WTC11 (cell line): ENCODE measurements at regions not wholly inside any gene's neighbourhood (a gene's known extent, or its start where the extent isn't known, plus 50 kb on each side); places are given as distances from the start of the nearest gene placed in this dataset.

Source experiments
- ATAC-seq: fragments of 200-7000 bp; cut with Tn5 transposase; 2 replicates; pipeline ENCODE4 v1.10.0; 2021; ENCODE audit warnings: mild to moderate bottlenecking, moderate library complexity
- CTCF ChIA-PET: fragments of 300-600 bp; sonication (Branson Sonifier 250); formaldehyde crosslinking; loops from one replicate; lab custom pipeline; 2021; ENCODE audit warnings: antibody characterized with exemption; lab: Charles Lee
- POLR2A ChIA-PET: fragments of 350-600 bp; sonication (Branson Sonifier 250); formaldehyde crosslinking; loops from one replicate; lab custom pipeline; 2021; ENCODE audit warnings: antibody characterized with exemption; lab: Charles Lee
- DNase-seq: peaks from one replicate; pipeline ENCODE4 v3.0.0; 2021; ENCODE audit warnings: low spot score
- H3K27ac Mint-ChIP-seq: 2 replicates; pipeline ENCODE4 v1.8.0; 2021; ENCODE audit warnings: mixed read lengths
- H3K27me3 Mint-ChIP-seq: 2 replicates; pipeline ENCODE4 v1.8.0; 2021; ENCODE audit warnings: low read depth, mild to moderate bottlenecking, moderate library complexity, mixed read lengths
- H3K36me3 Mint-ChIP-seq: 2 replicates; pipeline ENCODE4 v1.8.0; 2021; ENCODE audit warnings: mixed read lengths
- H3K4me1 Mint-ChIP-seq: 2 replicates; pipeline ENCODE4 v1.8.0; 2022; ENCODE audit warnings: mixed read lengths
- H3K4me3 Mint-ChIP-seq: 2 replicates; pipeline ENCODE4 v1.8.0; 2021; ENCODE audit warnings: mild to moderate bottlenecking, moderate library complexity, mixed read lengths
- H3K9me3 Mint-ChIP-seq: 2 replicates; pipeline ENCODE4 v1.8.0; 2021; ENCODE audit warnings: mixed read lengths
- ESRRA ChIP-seq: sonication (generic); formaldehyde crosslinking; IDR thresholded peaks from 2 replicates; pipeline ENCODE4 v1.8.1; 2022; ENCODE audit warnings: mild to moderate bottlenecking, missing genetic modification reagents, borderline replicate concordance
- GTF2I ChIP-seq: fragments of 250-450 bp; sonication (Bioruptor Pico); conservative IDR thresholded peaks from 2 replicates; pipeline ENCODE4 v1.4.0; 2021; ENCODE audit warnings: mild to moderate bottlenecking
- HMGA2 ChIP-seq: fragments of 250-450 bp; sonication (Bioruptor Pico); IDR thresholded peaks from 2 replicates; pipeline ENCODE4 v1.4.0; 2021; ENCODE audit warnings: mild to moderate bottlenecking, moderate library complexity
- JAZF1 ChIP-seq: fragments of 250-450 bp; sonication (Bioruptor Pico); IDR thresholded peaks from 2 replicates; pipeline ENCODE4 v1.9.0; 2021; ENCODE audit warnings: moderate library complexity, mild to moderate bottlenecking, inconsistent platforms
- MYBL2 ChIP-seq: sonication (generic); formaldehyde crosslinking; IDR thresholded peaks from 2 replicates; pipeline ENCODE4 v1.8.1; 2023; ENCODE audit warnings: mild to moderate bottlenecking, moderate library complexity, missing genetic modification reagents
- NFYB ChIP-seq: sonication (generic); formaldehyde crosslinking; conservative IDR thresholded peaks from 2 replicates; pipeline ENCODE4 v1.8.0; 2022; ENCODE audit warnings: low read depth, missing genetic modification reagents
- NR2C2 ChIP-seq: sonication (generic); formaldehyde crosslinking; IDR thresholded peaks from 2 replicates; pipeline ENCODE4 v1.8.0; 2022; ENCODE audit warnings: mild to moderate bottlenecking, missing genetic modification reagents
- NR3C1 ChIP-seq: sonication (generic); formaldehyde crosslinking; conservative IDR thresholded peaks from 2 replicates; pipeline ENCODE4 v1.8.1; 2023; ENCODE audit warnings: low read depth, mild to moderate bottlenecking, missing genetic modification reagents
- PRRX2 ChIP-seq: fragments of 250-450 bp; sonication (Bioruptor Pico); IDR thresholded peaks from 2 replicates; pipeline ENCODE4 v1.8.0; 2021; ENCODE audit warnings: mild to moderate bottlenecking
- RELA ChIP-seq: sonication (generic); formaldehyde crosslinking; IDR thresholded peaks from 2 replicates; pipeline ENCODE4 v1.8.1; 2022; ENCODE audit warnings: missing genetic modification reagents, mild to moderate bottlenecking, borderline replicate concordance
- ZNF138 ChIP-seq: sonication (generic); formaldehyde crosslinking; conservative IDR thresholded peaks from 2 replicates; pipeline ENCODE4 v1.8.1; 2022; ENCODE audit warnings: mild to moderate bottlenecking, moderate library complexity, missing genetic modification reagents
- ZNF317 ChIP-seq: sonication (generic); formaldehyde crosslinking; IDR thresholded peaks from 2 replicates; pipeline ENCODE4 v1.8.1; 2023; ENCODE audit warnings: low read depth, mild to moderate bottlenecking, moderate library complexity, missing genetic modification reagents, borderline replicate concordance
- TF ChIP-seq, protein P1 (sequence below): fragments of 250-450 bp; sonication (Bioruptor Pico); IDR thresholded peaks from 2 replicates; pipeline ENCODE4 v1.9.0; 2021; ENCODE audit warnings: mild to moderate bottlenecking
- TF ChIP-seq, protein P2 (sequence below): fragments of 250-450 bp; sonication (Bioruptor Pico); conservative IDR thresholded peaks from 2 replicates; pipeline ENCODE4 v1.9.0; 2021; ENCODE audit warnings: mild to moderate bottlenecking
- TF ChIP-seq, protein P3 (sequence below): sonication (generic); formaldehyde crosslinking; conservative IDR thresholded peaks from 2 replicates; pipeline ENCODE4 v1.8.1; 2022; ENCODE audit warnings: mild to moderate bottlenecking, missing genetic modification reagents
- TF ChIP-seq, protein P4 (sequence below): fragments of 200-600 bp; IDR thresholded peaks from 2 replicates; pipeline ENCODE4 v1.8.0; 2022; ENCODE audit warnings: antibody characterized with exemption
- TF ChIP-seq, protein P5 (sequence below): sonication (generic); formaldehyde crosslinking; IDR thresholded peaks from 2 replicates; pipeline ENCODE4 v1.8.1; 2023; ENCODE audit warnings: mild to moderate bottlenecking, moderate library complexity, missing genetic modification reagents
- TF ChIP-seq, protein P6 (sequence below): sonication (generic); formaldehyde crosslinking; IDR thresholded peaks from 2 replicates; pipeline ENCODE4 v1.8.1; 2023; ENCODE audit warnings: mild to moderate bottlenecking, missing genetic modification reagents, moderate library complexity

DNA sequence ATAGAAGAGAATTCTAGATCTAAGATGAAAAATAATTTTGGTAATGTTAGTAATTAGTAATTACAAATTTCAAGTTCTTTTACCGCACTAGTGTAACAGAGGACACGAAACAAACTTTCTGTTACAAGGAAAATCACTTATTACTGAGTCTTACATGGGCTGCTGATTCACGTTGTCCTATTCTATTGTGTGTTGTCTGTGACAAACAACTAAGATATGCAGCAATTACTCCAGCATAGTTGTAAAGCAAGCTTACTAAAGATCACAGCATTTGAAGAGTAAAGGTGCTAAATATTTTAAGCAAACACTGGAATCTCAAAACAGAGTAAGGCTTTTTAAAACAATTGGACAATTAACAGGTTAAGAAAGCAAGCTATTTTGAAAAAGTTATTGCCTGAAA is 502.3 kb downstream of the KCNT2 start:
- Mint-ChIP-seq H3K36me3 (peaks cover 44% of the 10 kb centered on the region), H3K27me3 (no peaks in the 10 kb centered on the region; the same call in 1 of the 2 replicates), H3K4me3 (no peak overlapping the region), H3K4me1 (peaks cover 29% of the 10 kb centered on the region), H3K27ac (no peak overlapping the region), H3K9me3 (peaks cover 55% of the 10 kb centered on the region)
- CTCF ChIA-PET: no interaction called here
- POLR2A ChIA-PET: no interaction called here
- no peak for TF ChIP-seq HMGA2 (CRISPR knock-in tag)
- TF ChIP-seq NR3C1 (CRISPR knock-in tag): no peak
- TF ChIP-seq, protein P1, sequence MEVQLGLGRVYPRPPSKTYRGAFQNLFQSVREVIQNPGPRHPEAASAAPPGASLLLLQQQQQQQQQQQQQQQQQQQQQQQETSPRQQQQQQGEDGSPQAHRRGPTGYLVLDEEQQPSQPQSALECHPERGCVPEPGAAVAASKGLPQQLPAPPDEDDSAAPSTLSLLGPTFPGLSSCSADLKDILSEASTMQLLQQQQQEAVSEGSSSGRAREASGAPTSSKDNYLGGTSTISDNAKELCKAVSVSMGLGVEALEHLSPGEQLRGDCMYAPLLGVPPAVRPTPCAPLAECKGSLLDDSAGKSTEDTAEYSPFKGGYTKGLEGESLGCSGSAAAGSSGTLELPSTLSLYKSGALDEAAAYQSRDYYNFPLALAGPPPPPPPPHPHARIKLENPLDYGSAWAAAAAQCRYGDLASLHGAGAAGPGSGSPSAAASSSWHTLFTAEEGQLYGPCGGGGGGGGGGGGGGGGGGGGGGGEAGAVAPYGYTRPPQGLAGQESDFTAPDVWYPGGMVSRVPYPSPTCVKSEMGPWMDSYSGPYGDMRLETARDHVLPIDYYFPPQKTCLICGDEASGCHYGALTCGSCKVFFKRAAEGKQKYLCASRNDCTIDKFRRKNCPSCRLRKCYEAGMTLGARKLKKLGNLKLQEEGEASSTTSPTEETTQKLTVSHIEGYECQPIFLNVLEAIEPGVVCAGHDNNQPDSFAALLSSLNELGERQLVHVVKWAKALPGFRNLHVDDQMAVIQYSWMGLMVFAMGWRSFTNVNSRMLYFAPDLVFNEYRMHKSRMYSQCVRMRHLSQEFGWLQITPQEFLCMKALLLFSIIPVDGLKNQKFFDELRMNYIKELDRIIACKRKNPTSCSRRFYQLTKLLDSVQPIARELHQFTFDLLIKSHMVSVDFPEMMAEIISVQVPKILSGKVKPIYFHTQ: no peak
- TF ChIP-seq JAZF1 (CRISPR knock-in tag): no peak
- no peak for TF ChIP-seq NFYB (CRISPR knock-in tag)
- no peak for TF ChIP-seq ZNF317 (CRISPR knock-in tag)
- TF ChIP-seq, protein P2, sequence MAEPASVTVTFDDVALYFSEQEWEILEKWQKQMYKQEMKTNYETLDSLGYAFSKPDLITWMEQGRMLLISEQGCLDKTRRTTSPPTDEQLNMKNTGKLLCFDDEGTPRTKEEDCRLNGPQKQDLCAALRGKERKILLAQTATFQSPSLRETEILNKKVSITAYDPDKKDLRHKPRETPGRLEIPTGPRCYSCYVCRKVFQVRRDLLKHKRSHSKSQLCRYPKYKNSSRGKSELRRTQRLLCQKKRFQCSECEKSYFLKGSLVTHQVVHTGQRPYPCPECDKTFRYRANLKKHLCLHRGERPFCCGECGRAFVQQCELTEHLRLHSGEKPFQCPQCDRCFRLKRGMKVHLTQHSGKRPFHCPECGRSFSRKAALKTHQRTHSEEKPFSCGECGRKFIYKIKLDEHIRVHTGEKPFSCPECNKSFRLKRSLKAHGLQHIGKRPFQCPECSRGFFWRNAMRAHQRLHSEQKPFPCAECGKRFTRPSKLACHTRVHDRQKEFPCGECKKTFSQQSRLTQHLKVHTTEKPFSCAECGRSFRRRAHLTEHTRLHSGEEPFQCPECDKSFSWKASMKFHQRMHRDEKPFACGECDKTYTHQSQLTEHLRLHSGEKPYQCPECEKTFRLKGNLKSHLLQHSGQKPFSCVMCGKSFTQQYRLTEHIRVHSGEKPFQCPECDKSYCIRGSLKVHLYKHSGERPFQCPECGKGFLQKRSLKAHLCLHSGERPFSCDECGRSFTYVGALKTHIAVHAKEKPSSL (CRISPR knock-in tag): no peak
- TF ChIP-seq MYBL2 (CRISPR knock-in tag): no peak
- TF ChIP-seq, protein P3, sequence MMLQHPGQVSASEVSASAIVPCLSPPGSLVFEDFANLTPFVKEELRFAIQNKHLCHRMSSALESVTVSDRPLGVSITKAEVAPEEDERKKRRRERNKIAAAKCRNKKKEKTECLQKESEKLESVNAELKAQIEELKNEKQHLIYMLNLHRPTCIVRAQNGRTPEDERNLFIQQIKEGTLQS (CRISPR knock-in tag): no peak
- TF ChIP-seq, protein P4, sequence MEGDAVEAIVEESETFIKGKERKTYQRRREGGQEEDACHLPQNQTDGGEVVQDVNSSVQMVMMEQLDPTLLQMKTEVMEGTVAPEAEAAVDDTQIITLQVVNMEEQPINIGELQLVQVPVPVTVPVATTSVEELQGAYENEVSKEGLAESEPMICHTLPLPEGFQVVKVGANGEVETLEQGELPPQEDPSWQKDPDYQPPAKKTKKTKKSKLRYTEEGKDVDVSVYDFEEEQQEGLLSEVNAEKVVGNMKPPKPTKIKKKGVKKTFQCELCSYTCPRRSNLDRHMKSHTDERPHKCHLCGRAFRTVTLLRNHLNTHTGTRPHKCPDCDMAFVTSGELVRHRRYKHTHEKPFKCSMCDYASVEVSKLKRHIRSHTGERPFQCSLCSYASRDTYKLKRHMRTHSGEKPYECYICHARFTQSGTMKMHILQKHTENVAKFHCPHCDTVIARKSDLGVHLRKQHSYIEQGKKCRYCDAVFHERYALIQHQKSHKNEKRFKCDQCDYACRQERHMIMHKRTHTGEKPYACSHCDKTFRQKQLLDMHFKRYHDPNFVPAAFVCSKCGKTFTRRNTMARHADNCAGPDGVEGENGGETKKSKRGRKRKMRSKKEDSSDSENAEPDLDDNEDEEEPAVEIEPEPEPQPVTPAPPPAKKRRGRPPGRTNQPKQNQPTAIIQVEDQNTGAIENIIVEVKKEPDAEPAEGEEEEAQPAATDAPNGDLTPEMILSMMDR: no peak
- TF ChIP-seq PRRX2 (CRISPR knock-in tag): no peak
- TF ChIP-seq GTF2I (CRISPR knock-in tag): no peak
- no peak for TF ChIP-seq RELA
- TF ChIP-seq NR2C2 (CRISPR knock-in tag): no peak
- TF ChIP-seq, protein P5, sequence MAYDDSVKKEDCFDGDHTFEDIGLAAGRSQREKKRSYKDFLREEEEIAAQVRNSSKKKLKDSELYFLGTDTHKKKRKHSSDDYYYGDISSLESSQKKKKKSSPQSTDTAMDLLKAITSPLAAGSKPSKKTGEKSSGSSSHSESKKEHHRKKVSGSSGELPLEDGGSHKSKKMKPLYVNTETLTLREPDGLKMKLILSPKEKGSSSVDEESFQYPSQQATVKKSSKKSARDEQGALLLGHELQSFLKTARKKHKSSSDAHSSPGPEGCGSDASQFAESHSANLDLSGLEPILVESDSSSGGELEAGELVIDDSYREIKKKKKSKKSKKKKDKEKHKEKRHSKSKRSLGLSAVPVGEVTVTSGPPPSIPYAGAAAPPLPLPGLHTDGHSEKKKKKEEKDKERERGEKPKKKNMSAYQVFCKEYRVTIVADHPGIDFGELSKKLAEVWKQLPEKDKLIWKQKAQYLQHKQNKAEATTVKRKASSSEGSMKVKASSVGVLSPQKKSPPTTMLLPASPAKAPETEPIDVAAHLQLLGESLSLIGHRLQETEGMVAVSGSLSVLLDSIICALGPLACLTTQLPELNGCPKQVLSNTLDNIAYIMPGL (CRISPR knock-in tag): no peak
- TF ChIP-seq ZNF138: no peak
- no peak for TF ChIP-seq ESRRA (CRISPR knock-in tag)
- TF ChIP-seq, protein P6, sequence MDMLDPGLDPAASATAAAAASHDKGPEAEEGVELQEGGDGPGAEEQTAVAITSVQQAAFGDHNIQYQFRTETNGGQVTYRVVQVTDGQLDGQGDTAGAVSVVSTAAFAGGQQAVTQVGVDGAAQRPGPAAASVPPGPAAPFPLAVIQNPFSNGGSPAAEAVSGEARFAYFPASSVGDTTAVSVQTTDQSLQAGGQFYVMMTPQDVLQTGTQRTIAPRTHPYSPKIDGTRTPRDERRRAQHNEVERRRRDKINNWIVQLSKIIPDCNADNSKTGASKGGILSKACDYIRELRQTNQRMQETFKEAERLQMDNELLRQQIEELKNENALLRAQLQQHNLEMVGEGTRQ (CRISPR knock-in tag): no peak
- DNase-seq (no peak), ATAC-seq (no peak)
